Choroid plexus epithelial cell (primary cell): ENCODE measurements at regions not wholly inside any gene's neighbourhood (a gene's known extent, or its start where the extent isn't known, plus 50 kb on each side); places are given as distances from the start of the nearest gene placed in this dataset.

Source experiments
- DNase-seq: peaks from one replicate; pipeline ENCODE4 v3.0.0-alpha.2; 2010; ENCODE audit warnings: low read depth
- H3K4me3 ChIP-seq: 2 replicates; pipeline ENCODE4 v1.5.1; 2011; ENCODE audit warnings: low read depth, mild to moderate bottlenecking, control low read depth, low read length, moderate library complexity
- CTCF ChIP-seq: conservative IDR thresholded peaks from 2 replicates; pipeline ENCODE4 v1.5.1; 2011; ENCODE audit warnings: low read depth, mild to moderate bottlenecking, control low read depth, inconsistent platforms, low read length, moderate library complexity

GRCh38 chr2:222797871-222798270 is 63.0 kb upstream of the ACSL3 start:
- DNase-seq = no peak
- no peak for TF ChIP-seq CTCF

GRCh38 chr2:222798528-222798927 is 62.3 kb upstream of the ACSL3 start:
- no peak overlapping the region for H3K4me3 ChIP-seq
- DNase-seq = no peak
- no peak for TF ChIP-seq CTCF

More at GRCh38 chr2:222797871-222798270, 63.0 kb upstream of the ACSL3 start:
- H3K4me3 ChIP-seq = no peak overlapping the region

GRCh38 chr2:222799262-222799918 is 61.4 kb upstream of the ACSL3 start:
- TF ChIP-seq CTCF = no peak
- DNase-seq = no peak
- H3K4me3 ChIP-seq = no peak overlapping the region

GRCh38 chr2:222802514-222803196 is 58.2 kb upstream of the ACSL3 start:
- no peak for TF ChIP-seq CTCF
- DNase-seq = no peak
- H3K4me3 ChIP-seq = no peak overlapping the region

GRCh38 chr2:222804351-222804750 is 56.5 kb upstream of the ACSL3 start:
- DNase-seq = no peak
- no peak overlapping the region for H3K4me3 ChIP-seq
- no peak for TF ChIP-seq CTCF

- DNase-seq = no peak
- no peak for TF ChIP-seq CTCF
- no peak overlapping the region for H3K4me3 ChIP-seq
These were observed 55.1 kb upstream of the ACSL3 start for GRCh38 chr2:222805591-222806304.
